IMR-90 (cell line): ENCODE measurements at regions not wholly inside any gene's neighbourhood (a gene's known extent, or its start where the extent isn't known, plus 50 kb on each side); places are given as distances from the start of the nearest gene placed in this dataset.

Experiments used
- ATAC-seq: fragments of 200-7000 bp; cut with Tn5 transposase; 2 replicates; pipeline ENCODE4 v1.9.1; 2020; ENCODE audit warnings: low read depth, mild to moderate bottlenecking, moderate library complexity
- BruUV-seq: library from RNA; stranded (reverse); fragments of 400-500 nt; replicated peaks from 2 replicates; lab custom pipeline; 2021; lab: Mats Ljungman, UMichigan
- CTCF ChIA-PET: fragments of 300-600 bp; formaldehyde crosslinking; extraction: SDS; loops from one replicate; lab custom pipeline; 2021; ENCODE audit warnings: antibody characterized with exemption; lab: Yijun Ruan, JAX
- POLR2A ChIA-PET: fragments of 300-600 bp; sonication (Branson Sonifier 250); formaldehyde crosslinking; loops from one replicate; lab custom pipeline; 2022; ENCODE audit warnings: antibody characterized with exemption; ENCODE audit not compliant: unreplicated experiment; lab: Charles Lee
- DNase-seq: peaks from one replicate; pipeline ENCODE4 v3.0.0; 2013
- H2AFZ ChIP-seq: replicated peaks from 2 replicates; pipeline ENCODE3; 2013; ENCODE audit warnings: low read length, mild to moderate bottlenecking; ENCODE audit not compliant: poor library complexity
- H2AK5ac ChIP-seq: 2 replicates; pipeline ENCODE4 v1.6.1; 2013; ENCODE audit warnings: low read depth, low read length, inconsistent platforms
- H2AK9ac ChIP-seq: replicated peaks from 2 replicates; pipeline ENCODE3; 2013; ENCODE audit warnings: mild to moderate bottlenecking, low read depth, low read length, moderate library complexity; ENCODE audit not compliant: poor library complexity
- H2BK120ac ChIP-seq: 2 replicates; pipeline ENCODE4 v1.6.1; 2013; ENCODE audit warnings: low read depth, low read length, inconsistent platforms
- H2BK15ac ChIP-seq: 3 replicates; pipeline ENCODE4 v1.6.1; 2013; ENCODE audit warnings: low read depth, low read length, inconsistent platforms
- H2BK20ac ChIP-seq: 2 replicates; pipeline ENCODE4 v1.6.1; 2013; ENCODE audit warnings: low read depth, mild to moderate bottlenecking, inconsistent platforms, low read length, moderate library complexity
- H2BK5ac ChIP-seq: 2 replicates; pipeline ENCODE4 v1.6.1; 2013; ENCODE audit warnings: mild to moderate bottlenecking, low read depth, low read length, inconsistent platforms; ENCODE audit not compliant: poor library complexity, severe bottlenecking
- H3K14ac ChIP-seq: replicated peaks from 2 replicates; pipeline ENCODE4 v1.6.1; 2013; ENCODE audit warnings: low read depth, low read length, inconsistent platforms
- H3K18ac ChIP-seq: 2 replicates; pipeline ENCODE4 v1.6.1; 2013; ENCODE audit warnings: low read depth, low read length, control low read depth
- H3K23ac ChIP-seq: 2 replicates; pipeline ENCODE4 v1.6.1; 2013; ENCODE audit warnings: low read depth, low read length, inconsistent platforms
- H3K27ac ChIP-seq: 2 replicates; pipeline ENCODE4 v1.5.1; 2013; ENCODE audit warnings: mild to moderate bottlenecking, control low read depth, low read length; ENCODE audit not compliant: insufficient read depth
- H3K27me3 ChIP-seq: 2 replicates; pipeline ENCODE4 v1.6.1; 2013; ENCODE audit warnings: low read length; ENCODE audit not compliant: control insufficient read depth, insufficient read depth
- H3K36me3 ChIP-seq: 2 replicates; pipeline ENCODE4 v1.6.1; 2013; ENCODE audit warnings: low read length, mixed read lengths; ENCODE audit not compliant: control insufficient read depth, insufficient read depth
- H3K4ac ChIP-seq: 2 replicates; pipeline ENCODE4 v1.6.1; 2013; ENCODE audit warnings: low read depth, low read length, inconsistent platforms
- H3K4me1 ChIP-seq: 2 replicates; pipeline ENCODE4 v1.6.1; 2013; ENCODE audit warnings: low read length, mixed read lengths; ENCODE audit not compliant: control insufficient read depth, insufficient read depth
- H3K4me2 ChIP-seq: 2 replicates; pipeline ENCODE4 v1.6.1; 2013; ENCODE audit warnings: low read depth, mild to moderate bottlenecking, control low read depth, low read length, moderate library complexity
- H3K4me3 ChIP-seq: 2 replicates; pipeline ENCODE4 v1.5.1; 2013; ENCODE audit warnings: low read depth, mild to moderate bottlenecking, control low read depth, low read length, moderate library complexity; ENCODE audit not compliant: insufficient read depth
- H3K56ac ChIP-seq: 2 replicates; pipeline ENCODE4 v1.6.1; 2013; ENCODE audit warnings: low read length, inconsistent platforms; ENCODE audit not compliant: insufficient read depth; ENCODE audit errors: extremely low read depth
- H3K79me1 ChIP-seq, 2 experiments: 2 replicates each; pipeline ENCODE4 v1.6.1; 2013; ENCODE audit warnings: low read length in 2 of 2, inconsistent platforms in 1 of 2, low read depth in 1 of 2
- H3K9ac ChIP-seq: 2 replicates; pipeline ENCODE4 v1.6.1; 2013; ENCODE audit warnings: low read depth, low read length, control low read depth
- H3K9me1 ChIP-seq: 2 replicates; pipeline ENCODE4 v1.6.1; 2013; ENCODE audit warnings: low read length, inconsistent platforms; ENCODE audit not compliant: insufficient read depth
- H3K9me3 ChIP-seq: 2 replicates; pipeline ENCODE4 v1.6.1; 2013; ENCODE audit warnings: low read length; ENCODE audit not compliant: control insufficient read depth, insufficient read depth
- H4K20me1 ChIP-seq: 2 replicates; pipeline ENCODE4 v1.6.1; 2013; ENCODE audit warnings: low read length, inconsistent platforms; ENCODE audit not compliant: insufficient read depth
- H4K5ac ChIP-seq: 2 replicates; pipeline ENCODE4 v1.6.1; 2013; ENCODE audit warnings: mild to moderate bottlenecking, low read depth, low read length, control low read depth
- H4K8ac ChIP-seq, 2 experiments: 2 replicates each; pipeline ENCODE4 v1.6.1; 2013; ENCODE audit warnings: low read depth in 2 of 2, low read length in 2 of 2, control low read depth in 1 of 2, inconsistent platforms in 1 of 2
- H4K91ac ChIP-seq: 2 replicates; pipeline ENCODE4 v1.6.1; 2013; ENCODE audit warnings: low read depth, low read length, inconsistent platforms; ENCODE audit not compliant: insufficient read depth
- CEBPB ChIP-seq: IDR thresholded peaks from 2 replicates; pipeline ENCODE4 v1.6.1; 2012; ENCODE audit warnings: low read depth, low read length, improper control_type of control experiment
- CHD1 ChIP-seq: IDR thresholded peaks from 2 replicates; pipeline ENCODE4 v1.6.1; 2012; ENCODE audit warnings: low read depth, low read length, improper control_type of control experiment
- CTCF ChIP-seq: conservative IDR thresholded peaks from 2 replicates; pipeline ENCODE4 v1.5.1; 2012; ENCODE audit warnings: mild to moderate bottlenecking, low read depth, low read length, improper control_type of control experiment
- FOS ChIP-seq: fragments of 150-350 bp; IDR thresholded peaks from 2 replicates; pipeline ENCODE4 v1.6.1; 2016; ENCODE audit warnings: low read depth, low read length
- MAFK ChIP-seq: IDR thresholded peaks from 2 replicates; pipeline ENCODE4 v1.6.1; 2012; ENCODE audit warnings: low read depth, low read length, improper control_type of control experiment
- MAZ ChIP-seq: IDR thresholded peaks from 2 replicates; pipeline ENCODE4 v1.6.1; 2012; ENCODE audit warnings: low read depth, mild to moderate bottlenecking, low read length, improper control_type of control experiment, moderate library complexity, borderline replicate concordance
- MXI1 ChIP-seq: IDR thresholded peaks from 2 replicates; pipeline ENCODE4 v1.6.1; 2012; ENCODE audit warnings: low read depth, mild to moderate bottlenecking, low read length, moderate library complexity, borderline replicate concordance
- POLR2A ChIP-seq: IDR thresholded peaks from 2 replicates; pipeline ENCODE4 v1.6.1; 2012; ENCODE audit warnings: mild to moderate bottlenecking, low read depth, low read length
- RAD21 ChIP-seq: IDR thresholded peaks from 2 replicates; pipeline ENCODE4 v1.6.1; 2012; ENCODE audit warnings: low read length, improper control_type of control experiment
- RCOR1 ChIP-seq: IDR thresholded peaks from 2 replicates; pipeline ENCODE4 v1.6.1; 2012; ENCODE audit warnings: mild to moderate bottlenecking, low read length, improper control_type of control experiment; ENCODE audit not compliant: insufficient replicate concordance
- RFX5 ChIP-seq: IDR thresholded peaks from 2 replicates; pipeline ENCODE4 v1.8.0; 2012; ENCODE audit warnings: low read depth, mild to moderate bottlenecking, low read length, moderate library complexity
- SMC3 ChIP-seq: fragments of 150-350 bp; IDR thresholded peaks from 2 replicates; pipeline ENCODE4 v1.6.1; 2016; ENCODE audit warnings: low read depth, mild to moderate bottlenecking, antibody characterized with exemption, low read length, moderate library complexity
- WGBS, 2 experiments: methylation state at CpG; one replicate each; pipeline versions ENCODE4 v1.1.5 to v1.1.7; 2013; ENCODE audit warnings: missing lambda C conversion rate in 2 of 2; ENCODE audit not compliant: insufficient read length in 1 of 2; ENCODE audit errors: extremely low coverage in 2 of 2; 5-methylcytosine and 5-hydroxymethylcytosine counted together
- dilution Hi-C: fragments of 300-500 bp; cut with HindIII; formaldehyde crosslinking; loops from one replicate; pipeline ENCODE4 v1.14.3; 2018; ENCODE audit warnings: low sequenced_read_pairs; ENCODE audit not compliant: unreplicated experiment
- in situ Hi-C: fragments of 300-500 bp; cut with MboI; formaldehyde crosslinking; loops from 3 replicates; pipeline ENCODE4 v1.14.3; 2019; ENCODE audit warnings: low sequenced_read_pairs, inconsistent platforms, mixed read lengths
- intact Hi-C: fragments of 100-400 bp; cut with micrococcal nuclease; formaldehyde crosslinking; loops from 2 replicates; pipeline ENCODE4 v1.10.0; 2022
- TF ChIP-seq, protein P1 (sequence below): fragments of 150-350 bp; IDR thresholded peaks from 2 replicates; pipeline ENCODE4 v1.6.1; 2017; ENCODE audit warnings: mild to moderate bottlenecking, antibody characterized with exemption, low read length, low read depth
- TF ChIP-seq, protein P2 (sequence below): fragments of 150-350 bp; IDR thresholded peaks from 2 replicates; pipeline ENCODE4 v1.6.1; 2016; ENCODE audit warnings: low read depth, mild to moderate bottlenecking, low read length, moderate library complexity, borderline replicate concordance

- ChIA-PET CTCF (no interaction called here), POLR2A (no interaction called here)
- H3K56ac ChIP-seq: no peak overlapping the region
- no peaks in the 10 kb centered on the region for H3K79me1 ChIP-seq
- ATAC-seq: no peak
- no peak overlapping the region for H2AFZ ChIP-seq
- H4K8ac ChIP-seq: no peak overlapping the region
- no peak for TF ChIP-seq MAZ
- no peak for TF ChIP-seq RFX5
- TF ChIP-seq, protein P1, sequence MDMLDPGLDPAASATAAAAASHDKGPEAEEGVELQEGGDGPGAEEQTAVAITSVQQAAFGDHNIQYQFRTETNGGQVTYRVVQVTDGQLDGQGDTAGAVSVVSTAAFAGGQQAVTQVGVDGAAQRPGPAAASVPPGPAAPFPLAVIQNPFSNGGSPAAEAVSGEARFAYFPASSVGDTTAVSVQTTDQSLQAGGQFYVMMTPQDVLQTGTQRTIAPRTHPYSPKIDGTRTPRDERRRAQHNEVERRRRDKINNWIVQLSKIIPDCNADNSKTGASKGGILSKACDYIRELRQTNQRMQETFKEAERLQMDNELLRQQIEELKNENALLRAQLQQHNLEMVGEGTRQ: no peak
- TF ChIP-seq CEBPB: no peak
- TF ChIP-seq POLR2A: no peak
- TF ChIP-seq RCOR1: no peak
- TF ChIP-seq, protein P2, sequence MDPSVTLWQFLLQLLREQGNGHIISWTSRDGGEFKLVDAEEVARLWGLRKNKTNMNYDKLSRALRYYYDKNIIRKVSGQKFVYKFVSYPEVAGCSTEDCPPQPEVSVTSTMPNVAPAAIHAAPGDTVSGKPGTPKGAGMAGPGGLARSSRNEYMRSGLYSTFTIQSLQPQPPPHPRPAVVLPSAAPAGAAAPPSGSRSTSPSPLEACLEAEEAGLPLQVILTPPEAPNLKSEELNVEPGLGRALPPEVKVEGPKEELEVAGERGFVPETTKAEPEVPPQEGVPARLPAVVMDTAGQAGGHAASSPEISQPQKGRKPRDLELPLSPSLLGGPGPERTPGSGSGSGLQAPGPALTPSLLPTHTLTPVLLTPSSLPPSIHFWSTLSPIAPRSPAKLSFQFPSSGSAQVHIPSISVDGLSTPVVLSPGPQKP: no peak
- no peak for TF ChIP-seq FOS
- TF ChIP-seq MAFK: no peak
- TF ChIP-seq SMC3: no peak
- TF ChIP-seq MXI1: no peak
- no peak for TF ChIP-seq CHD1
- no peak for TF ChIP-seq RAD21
- no peak for TF ChIP-seq CTCF
- H3K36me3 ChIP-seq: no peaks in the 10 kb centered on the region
- intact Hi-C loops: no loop called here
- H2BK20ac ChIP-seq: no peak overlapping the region
- 67% methylated on average over 1 of the region's 7 CpGs; no CpG with 5 or more reads in 1 of the 2 experiments for WGBS, 2 experiments
- no peak overlapping the region for H3K27ac ChIP-seq
- no peak overlapping the region for H3K4me2 ChIP-seq
- no peak overlapping the region for H4K5ac ChIP-seq
- no peak overlapping the region for H2AK5ac ChIP-seq
- in situ Hi-C loops: no loop called here
- H2BK15ac ChIP-seq: no peak overlapping the region
- H3K9me1 ChIP-seq: no peaks in the 10 kb centered on the region
- no peak overlapping the region for H3K18ac ChIP-seq
- H3K9ac ChIP-seq: no peak overlapping the region
- no peak overlapping the region for H3K14ac ChIP-seq
- no peaks in the 10 kb centered on the region for H3K4me1 ChIP-seq
- dilution Hi-C loops: no loop called here
- no TSS peak for BruUV-seq
- no peak overlapping the region for H3K23ac ChIP-seq
- H3K9me3 ChIP-seq: no peaks in the 10 kb centered on the region
- no peak overlapping the region for H3K4me3 ChIP-seq
- no peak overlapping the region for H2BK120ac ChIP-seq
- H4K20me1 ChIP-seq: no peaks in the 10 kb centered on the region
- no peak for DNase-seq
- no peaks in the 10 kb centered on the region for H3K27me3 ChIP-seq
- H2BK5ac ChIP-seq: no peak overlapping the region
- H3K4ac ChIP-seq: no peak overlapping the region
- no peak overlapping the region for H4K91ac ChIP-seq
- no peak overlapping the region for H2AK9ac ChIP-seq
These were observed 574.4 kb upstream of the MAP3K7 start for GRCh38 chr6:91161246-91161645.
